Type B pancreatic cell (in vitro differentiated cells): ENCODE measurements at regions not wholly inside any gene's neighbourhood (a gene's known extent, or its start where the extent isn't known, plus 50 kb on each side); places are given as distances from the start of the nearest gene placed in this dataset.

ENCODE experiments used
- DNase-seq: peaks from one replicate; pipeline ENCODE4 v3.0.0; 2021; ENCODE audit warnings: mixed read lengths; ENCODE audit not compliant: unreplicated experiment; ENCODE audit errors: extremely low spot score
- H3K27ac Mint-ChIP-seq: 2 replicates; pipeline ENCODE4 v1.8.0; 2021; ENCODE audit warnings: mild to moderate bottlenecking, mixed read lengths
- H3K27me3 Mint-ChIP-seq: 2 replicates; pipeline ENCODE4 v1.8.0; 2021; ENCODE audit warnings: mixed read lengths
- H3K36me3 Mint-ChIP-seq: 2 replicates; pipeline ENCODE4 v1.8.0; 2021; ENCODE audit warnings: mixed read lengths
- H3K4me1 Mint-ChIP-seq: one replicate; pipeline ENCODE4 v1.8.0; 2021; ENCODE audit warnings: mixed read lengths; ENCODE audit not compliant: unreplicated experiment
- H3K4me3 Mint-ChIP-seq: 2 replicates; pipeline ENCODE4 v1.8.0; 2021; ENCODE audit warnings: mild to moderate bottlenecking, mixed read lengths
- H3K9me3 Mint-ChIP-seq: 2 replicates; pipeline ENCODE4 v1.8.0; 2021; ENCODE audit warnings: mixed read lengths
- TF ChIP-seq, protein P1 (sequence below): fragments of 200-600 bp; sonication (generic); conservative IDR thresholded peaks from 2 replicates; pipeline ENCODE4 v1.5.0; 2021; ENCODE audit warnings: antibody characterized with exemption, mild to moderate bottlenecking

DNA sequence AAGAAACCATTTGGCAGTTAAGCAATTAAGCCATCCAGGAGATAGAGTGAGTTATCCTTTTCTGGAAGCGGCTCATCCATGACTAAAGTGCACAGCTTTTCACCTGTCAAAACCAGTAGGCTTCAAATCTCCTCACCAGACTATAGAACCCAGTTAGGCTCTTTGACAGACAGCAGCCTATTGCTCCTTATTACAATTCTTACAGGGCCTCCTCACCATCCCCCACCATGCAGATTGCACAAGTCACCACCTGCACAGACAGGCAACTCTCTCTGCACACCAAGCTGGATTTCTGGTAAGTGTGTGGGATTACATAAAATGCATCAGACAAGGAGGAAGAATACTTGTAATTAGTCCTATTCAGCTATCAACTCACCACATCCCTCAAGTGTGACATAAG lies 301.6 kb downstream of the SNX13 start:
- no peaks in the 10 kb centered on the region for H3K27me3 Mint-ChIP-seq
- TF ChIP-seq, protein P1, sequence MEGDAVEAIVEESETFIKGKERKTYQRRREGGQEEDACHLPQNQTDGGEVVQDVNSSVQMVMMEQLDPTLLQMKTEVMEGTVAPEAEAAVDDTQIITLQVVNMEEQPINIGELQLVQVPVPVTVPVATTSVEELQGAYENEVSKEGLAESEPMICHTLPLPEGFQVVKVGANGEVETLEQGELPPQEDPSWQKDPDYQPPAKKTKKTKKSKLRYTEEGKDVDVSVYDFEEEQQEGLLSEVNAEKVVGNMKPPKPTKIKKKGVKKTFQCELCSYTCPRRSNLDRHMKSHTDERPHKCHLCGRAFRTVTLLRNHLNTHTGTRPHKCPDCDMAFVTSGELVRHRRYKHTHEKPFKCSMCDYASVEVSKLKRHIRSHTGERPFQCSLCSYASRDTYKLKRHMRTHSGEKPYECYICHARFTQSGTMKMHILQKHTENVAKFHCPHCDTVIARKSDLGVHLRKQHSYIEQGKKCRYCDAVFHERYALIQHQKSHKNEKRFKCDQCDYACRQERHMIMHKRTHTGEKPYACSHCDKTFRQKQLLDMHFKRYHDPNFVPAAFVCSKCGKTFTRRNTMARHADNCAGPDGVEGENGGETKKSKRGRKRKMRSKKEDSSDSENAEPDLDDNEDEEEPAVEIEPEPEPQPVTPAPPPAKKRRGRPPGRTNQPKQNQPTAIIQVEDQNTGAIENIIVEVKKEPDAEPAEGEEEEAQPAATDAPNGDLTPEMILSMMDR: no peak
- H3K36me3 Mint-ChIP-seq: no peaks in the 10 kb centered on the region
- no peak overlapping the region for H3K27ac Mint-ChIP-seq
- H3K9me3 Mint-ChIP-seq: peaks cover 7% of the 10 kb centered on the region
- no peak for DNase-seq
- peaks cover 4% of the 10 kb centered on the region for H3K4me1 Mint-ChIP-seq
- H3K4me3 Mint-ChIP-seq: no peak overlapping the region

DNA sequence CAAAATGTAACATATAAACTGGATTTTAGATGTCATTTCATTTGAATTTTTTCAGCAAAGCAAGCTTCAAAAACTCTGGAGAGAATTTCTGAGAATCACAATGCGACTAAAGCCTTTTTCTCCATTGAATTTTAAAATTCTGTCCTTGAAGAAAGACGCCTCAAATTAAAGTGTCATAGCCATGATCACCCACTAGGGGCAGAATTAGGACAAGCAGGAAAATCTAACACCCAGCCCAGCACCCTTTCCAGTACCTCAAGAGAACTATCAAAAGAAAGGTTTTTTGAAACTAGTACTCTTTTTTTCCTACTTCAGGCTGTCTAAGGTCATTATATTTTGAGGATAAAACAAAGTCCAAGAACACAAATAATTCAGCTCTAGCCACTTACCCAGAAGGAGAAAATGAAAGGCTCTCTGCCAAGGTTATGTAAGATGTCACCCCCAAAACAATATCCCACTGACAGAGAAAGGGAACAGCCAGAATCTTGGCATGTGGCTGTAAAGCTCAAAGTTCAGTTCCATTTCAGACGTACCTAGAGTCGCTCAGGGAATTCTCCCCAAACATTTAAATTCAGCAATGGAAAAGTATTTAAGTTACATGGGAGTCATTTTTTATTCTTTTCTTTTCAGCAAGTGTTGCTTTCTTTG lies 299.4 kb downstream of the SNX13 start:
- Mint-ChIP-seq H3K27me3 (no peaks in the 10 kb centered on the region), H3K27ac (no peak overlapping the region), H3K4me1 (peaks cover 4% of the 10 kb centered on the region), H3K36me3 (no peaks in the 10 kb centered on the region), H3K9me3 (peaks cover 7% of the 10 kb centered on the region), H3K4me3 (no peak overlapping the region)
- DNase-seq: no peak
- TF ChIP-seq, protein P1: peak; percentile 80

DNA sequence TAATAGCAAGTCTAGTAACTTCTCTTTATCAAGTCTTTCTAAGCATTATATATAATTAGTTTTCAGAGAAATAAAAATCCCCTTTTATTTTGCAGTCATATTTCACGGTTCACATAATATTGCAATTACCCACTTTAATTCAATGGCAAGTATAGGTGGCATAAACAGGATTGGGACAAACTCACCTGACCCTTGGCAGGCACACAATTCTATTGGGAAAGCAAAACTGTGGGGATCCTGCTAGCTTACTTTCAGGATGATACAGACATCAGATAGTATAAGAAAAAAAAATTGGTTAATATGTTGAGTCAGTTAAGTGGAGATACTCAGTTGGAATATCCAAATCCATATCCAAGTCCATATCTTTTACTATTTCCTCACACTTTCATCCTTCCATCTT lies 294.8 kb downstream of the SNX13 start:
- no peak for DNase-seq
- Mint-ChIP-seq H3K4me3 (no peak overlapping the region), H3K27ac (no peak overlapping the region), H3K4me1 (peaks cover 6% of the 10 kb centered on the region), H3K27me3 (no peaks in the 10 kb centered on the region), H3K36me3 (no peaks in the 10 kb centered on the region), H3K9me3 (peaks cover 7% of the 10 kb centered on the region)
- TF ChIP-seq, protein P1: no peak

DNA sequence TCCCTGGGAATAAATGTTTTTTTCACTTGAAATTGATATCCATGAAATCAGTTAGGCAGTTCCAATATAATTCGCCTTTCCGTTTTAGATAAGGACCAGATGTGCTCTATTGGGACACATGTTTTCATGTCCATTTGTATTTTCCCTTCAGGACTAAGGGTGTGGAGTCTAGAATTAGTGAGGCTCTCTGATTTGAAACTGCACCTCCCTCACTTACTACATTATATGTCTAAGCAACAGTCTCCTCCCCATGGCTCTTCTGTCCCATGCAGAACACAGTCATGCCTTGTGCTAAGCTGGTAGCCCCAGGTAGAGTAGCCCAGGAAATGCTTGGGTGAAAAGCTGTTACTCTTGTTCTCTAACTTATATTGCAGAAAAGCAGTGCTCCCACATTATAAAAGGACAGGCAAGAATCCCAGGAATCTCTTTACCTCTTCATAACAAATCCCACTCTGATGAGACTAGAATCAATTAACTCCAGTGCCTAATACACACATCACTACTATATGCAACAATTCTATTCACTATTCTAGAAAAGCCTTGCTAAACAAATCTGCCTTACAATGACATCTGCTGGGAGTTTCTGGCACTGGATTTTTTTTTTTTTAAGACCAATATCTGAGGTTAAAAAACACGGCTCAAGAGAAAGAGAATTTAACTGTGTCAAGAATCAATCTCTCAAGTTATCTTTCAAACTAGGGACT lies 293.9 kb downstream of the SNX13 start:
- Mint-ChIP-seq H3K27me3 (no peaks in the 10 kb centered on the region), H3K9me3 (peaks cover 7% of the 10 kb centered on the region), H3K27ac (no peak overlapping the region), H3K4me1 (peaks cover 8% of the 10 kb centered on the region), H3K4me3 (no peak overlapping the region), H3K36me3 (no peaks in the 10 kb centered on the region)
- TF ChIP-seq, protein P1: peak; percentile 51
- DNase-seq: no peak

DNA sequence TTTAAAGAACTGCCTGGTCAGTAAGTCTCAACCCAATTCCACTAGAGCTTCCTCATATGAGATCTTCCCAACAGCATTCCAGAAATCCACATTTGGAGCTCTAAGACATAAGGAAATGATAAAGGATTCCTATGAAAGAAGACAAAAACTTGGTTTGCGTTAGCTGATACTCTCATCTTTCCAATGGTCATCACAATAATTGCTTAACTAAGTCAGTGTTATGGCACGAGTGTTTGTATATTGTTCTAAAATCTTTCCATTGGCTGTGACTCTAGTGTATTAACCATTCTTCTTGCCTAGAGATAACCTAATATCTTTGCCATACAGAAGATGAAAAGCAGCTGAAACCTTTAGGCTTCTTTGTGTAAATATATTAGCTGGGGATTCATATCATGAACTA lies 289.0 kb downstream of the SNX13 start:
- H3K4me1 Mint-ChIP-seq: peaks cover 13% of the 10 kb centered on the region
- no peaks in the 10 kb centered on the region for H3K36me3 Mint-ChIP-seq
- H3K27ac Mint-ChIP-seq: no peak overlapping the region
- no peak overlapping the region for H3K4me3 Mint-ChIP-seq
- H3K9me3 Mint-ChIP-seq: no peaks in the 10 kb centered on the region
- H3K27me3 Mint-ChIP-seq: no peaks in the 10 kb centered on the region
- TF ChIP-seq, protein P1: no peak
- DNase-seq: no peak
